ENCODE measurements at regions not wholly inside any gene's neighbourhood (a gene's known extent, or its start where the extent isn't known, plus 50 kb on each side); places are given as distances from the start of the nearest gene placed in this dataset.

GRCh38 chr18:22109535-22109934, 59.9 kb upstream of the GATA6 start:
- H2BK5ac ChIP-seq (ENCODE audit: low read depth, low read length, poor library complexity, severe bottlenecking), result no peak overlapping the region
- no peak overlapping the region for H3K27ac ChIP-seq (ENCODE audit: insufficient read depth, low read length)
- no peak overlapping the region for H3K14ac ChIP-seq (replicated peaks; ENCODE audit: low read depth, low read length)
- H3K23ac ChIP-seq (ENCODE audit: low read depth, low read length), result no peak overlapping the region
- H4K5ac ChIP-seq (ENCODE audit: low read depth, low read length), result no peak overlapping the region
- H2AK9ac ChIP-seq (replicated peaks; ENCODE audit: low read depth, low read length, poor library complexity), result no peak overlapping the region
- ChIA-PET POLR2A (ENCODE audit: unreplicated experiment) (no interaction called here), CTCF (no interaction called here)
- H3K4me1 ChIP-seq (ENCODE audit: control insufficient read depth, insufficient read depth, low read length), result no peaks in the 10 kb centered on the region
- H3K79me1 ChIP-seq (ENCODE audit: low read depth in 1 of 2, low read length in 2 of 2), result no peaks in the 10 kb centered on the region
- peaks cover 18% of the 10 kb centered on the region for H3K27me3 ChIP-seq (ENCODE audit: control insufficient read depth, insufficient read depth, low read length)
- no peak overlapping the region for H2AK5ac ChIP-seq (ENCODE audit: low read depth, low read length)
- no peaks in the 10 kb centered on the region for H3K9me3 ChIP-seq (ENCODE audit: control insufficient read depth, insufficient read depth, low read length)
- H2BK120ac ChIP-seq (ENCODE audit: low read depth, low read length), result no peak overlapping the region
- TF ChIP-seq ELK1 (IDR thresholded peaks at IDR 0.05; ENCODE audit: borderline replicate concordance, low read depth, low read length), result no peak
- TF ChIP-seq MXI1 (IDR thresholded peaks at IDR 0.05; ENCODE audit: borderline replicate concordance, low read depth, low read length), result no peak
- no peak for TF ChIP-seq SMC3 (IDR thresholded peaks at IDR 0.05; ENCODE audit: low read depth, low read length)
- no peak for TF ChIP-seq MAFK (IDR thresholded peaks at IDR 0.05; ENCODE audit: low read depth, low read length)
- TF ChIP-seq CHD1 (IDR thresholded peaks at IDR 0.05; ENCODE audit: low read depth, low read length), result no peak
- TF ChIP-seq CEBPB (IDR thresholded peaks at IDR 0.05; ENCODE audit: low read depth, low read length), result no peak
- TF ChIP-seq MAZ (IDR thresholded peaks at IDR 0.05; ENCODE audit: borderline replicate concordance, low read depth, low read length), result no peak
- no peak for TF ChIP-seq CTCF (conservative IDR thresholded peaks at IDR 0.05; ENCODE audit: low read depth, low read length)
- no peak for TF ChIP-seq RAD21 (IDR thresholded peaks at IDR 0.05; ENCODE audit: low read length)
- no peak for TF ChIP-seq RFX5 (IDR thresholded peaks at IDR 0.05; ENCODE audit: low read depth, low read length)
- no peak for TF ChIP-seq FOS (IDR thresholded peaks at IDR 0.05; ENCODE audit: low read depth, low read length)
- no peak for TF ChIP-seq USF2 (IDR thresholded peaks at IDR 0.05; ENCODE audit: low read depth, low read length)
- no peak for TF ChIP-seq RCOR1 (IDR thresholded peaks at IDR 0.05; ENCODE audit: insufficient replicate concordance, low read length)
- TF ChIP-seq NFE2L2 (IDR thresholded peaks at IDR 0.05; ENCODE audit: low read depth, low read length), result no peak
- no peak for TF ChIP-seq POLR2A (IDR thresholded peaks at IDR 0.05; ENCODE audit: low read depth, low read length)
- intact Hi-C loops (cut with micrococcal nuclease), result no loop called here
- H3K56ac ChIP-seq (ENCODE audit: extremely low read depth, insufficient read depth, low read length), result no peak overlapping the region
- H3K4ac ChIP-seq (ENCODE audit: low read depth, low read length), result no peak overlapping the region
- ATAC-seq (ENCODE audit: low read depth), result no peak
- no peak overlapping the region for H2BK15ac ChIP-seq (ENCODE audit: low read depth, low read length)
- dilution Hi-C loops (cut with HindIII; ENCODE audit: low sequenced_read_pairs, unreplicated experiment), result no loop called here
- H3K4me3 ChIP-seq (ENCODE audit: insufficient read depth, low read depth, low read length), result no peak overlapping the region
- H3K18ac ChIP-seq (ENCODE audit: low read depth, low read length), result no peak overlapping the region
- no peak overlapping the region for H4K8ac ChIP-seq (ENCODE audit: low read depth in 2 of 2, low read length in 2 of 2)
- H3K36me3 ChIP-seq (ENCODE audit: control insufficient read depth, insufficient read depth, low read length), result no peaks in the 10 kb centered on the region
- no CpG with 5 or more reads among the region's 4 CpGs for WGBS, 2 experiments (ENCODE audit: extremely low coverage in 2 of 2, insufficient read length in 1 of 2)
- no peak overlapping the region for H2BK20ac ChIP-seq (ENCODE audit: low read depth, low read length)
- no peak overlapping the region for H3K4me2 ChIP-seq (ENCODE audit: low read depth, low read length)
- H3K9ac ChIP-seq (ENCODE audit: low read depth, low read length), result no peak overlapping the region
- no peak overlapping the region for H4K91ac ChIP-seq (ENCODE audit: insufficient read depth, low read depth, low read length)
- no peak for DNase-seq
- H4K20me1 ChIP-seq (ENCODE audit: insufficient read depth, low read length), result no peaks in the 10 kb centered on the region
- no peak overlapping the region for H2AFZ ChIP-seq (replicated peaks; ENCODE audit: low read length, poor library complexity)
- in situ Hi-C loops (cut with MboI; ENCODE audit: low sequenced_read_pairs), result no loop called here
- H3K9me1 ChIP-seq (ENCODE audit: insufficient read depth, low read length), result no peaks in the 10 kb centered on the region
- BruUV-seq (replicated peaks), result no TSS peak

All from IMR-90 (cell line).